GM12878 (cell line): ENCODE measurements at regions not wholly inside any gene's neighbourhood (a gene's known extent, or its start where the extent isn't known, plus 50 kb on each side); places are given as distances from the start of the nearest gene placed in this dataset.

Experiments used
- ATAC-seq: fragments of 200-7000 bp; cut with Tn5 transposase; 3 replicates; pipeline ENCODE4 v1.9.1; 2020; ENCODE audit warnings: mild to moderate bottlenecking, moderate library complexity
- BruUV-seq: library from RNA; stranded (reverse); fragments of 400-500 nt; replicated peaks from 2 replicates; lab custom pipeline; 2021; lab: Mats Ljungman, UMichigan
- CTCF ChIA-PET: fragments of 300-600 bp; sonication (Branson Sonifier 250); formaldehyde crosslinking; extraction: SDS; loops from one replicate; lab custom pipeline; 2021; ENCODE audit warnings: inconsistent platforms; lab: Yijun Ruan, JAX
- POLR2A ChIA-PET: fragments of 350-600 bp; formaldehyde crosslinking; extraction: SDS; loops from one replicate; lab custom pipeline; 2021; ENCODE audit warnings: inconsistent platforms; lab: Charles Lee
- RAD21 ChIA-PET: fragments of 300-600 bp; sonication (Branson Sonifier 250); formaldehyde crosslinking; loops from one replicate; lab custom pipeline; 2023; ENCODE audit warnings: antibody characterized with exemption; ENCODE audit not compliant: unreplicated experiment; lab: Charles Lee
- SMC1A ChIA-PET: fragments of 300-600 bp; sonication (Branson Sonifier 250); formaldehyde crosslinking; loops from one replicate; lab custom pipeline; 2023; ENCODE audit not compliant: unreplicated experiment, uncharacterized antibody; lab: Charles Lee
- DNase-seq: peaks from one replicate; pipeline ENCODE4 v3.0.0-alpha.2; 2011; ENCODE audit warnings: low read depth, low spot score
- FAIRE-seq: peaks from 3 replicates; lab custom pipeline; 2011; peaks lifted over from hg19 to GRCh38; lab: Jason Lieb, UNC
- H2AFZ ChIP-seq: 2 replicates; pipeline ENCODE4 v1.6.0; 2011; ENCODE audit warnings: low read depth, low read length, control low read depth; ENCODE audit not compliant: control insufficient read depth
- H3K27ac ChIP-seq: 2 replicates; pipeline ENCODE4 v1.5.1; 2011; ENCODE audit warnings: control low read depth; ENCODE audit not compliant: control insufficient read depth, insufficient read depth
- H3K27me3 ChIP-seq, 2 experiments: replicated peaks in 1 of 2; 2 replicates each; pipeline versions ENCODE4 v1.6.0 to v1.6.1; 2011; ENCODE audit warnings: low read length in 1 of 2; ENCODE audit not compliant: control insufficient read depth in 2 of 2, insufficient read depth in 2 of 2
- H3K36me3 ChIP-seq, 2 experiments: 2 replicates each; pipeline ENCODE4 v1.5.1; 2011; ENCODE audit warnings: low read length in 1 of 2; ENCODE audit not compliant: control insufficient read depth in 2 of 2, insufficient read depth in 2 of 2
- H3K4me1 ChIP-seq: 2 replicates; pipeline ENCODE4 v1.6.1; 2011; ENCODE audit warnings: mild to moderate bottlenecking, low read length, moderate library complexity, mixed read lengths; ENCODE audit not compliant: control insufficient read depth, insufficient read depth
- H3K4me2 ChIP-seq: 2 replicates; pipeline ENCODE4 v1.6.0; 2011; ENCODE audit warnings: control low read depth; ENCODE audit not compliant: control insufficient read depth, insufficient read depth
- H3K4me3 ChIP-seq: fragments of 200-600 bp; sonication (generic); 2 replicates; pipeline ENCODE4 v1.5.1; 2016
- H3K79me2 ChIP-seq: 2 replicates; pipeline ENCODE4 v1.6.0; 2011; ENCODE audit warnings: low read length; ENCODE audit not compliant: control insufficient read depth, insufficient read depth
- H3K9ac ChIP-seq: 2 replicates; pipeline ENCODE4 v1.8.0; 2011; ENCODE audit warnings: low read length, control low read depth, mixed read lengths; ENCODE audit not compliant: control insufficient read depth, insufficient read depth
- H3K9me3 ChIP-seq: replicated peaks from 3 replicates; pipeline ENCODE4 v1.5.1; 2011; ENCODE audit warnings: mild to moderate bottlenecking, low read length; ENCODE audit not compliant: control insufficient read depth, insufficient read depth
- H4K20me1 ChIP-seq: 2 replicates; pipeline ENCODE4 v1.6.0; 2011; ENCODE audit not compliant: control insufficient read depth, insufficient read depth
- DPF2 ChIP-seq: fragments of 450-650 bp; IDR thresholded peaks from 2 replicates; pipeline ENCODE4 v1.6.1; 2017; ENCODE audit warnings: mild to moderate bottlenecking
- FOXM1 ChIP-seq: IDR thresholded peaks from 2 replicates; pipeline ENCODE4 v1.6.1; 2012; ENCODE audit warnings: low read depth, mild to moderate bottlenecking, inconsistent platforms, low read length, moderate library complexity
- JUND ChIP-seq: IDR thresholded peaks from 2 replicates; pipeline ENCODE4 v1.6.1; 2012; ENCODE audit warnings: low read depth, mild to moderate bottlenecking, low read length, improper control_type of control experiment, moderate library complexity
- MEF2B ChIP-seq: fragments of 450-650 bp; IDR thresholded peaks from 2 replicates; pipeline ENCODE4 v1.6.1; 2018; ENCODE audit warnings: mild to moderate bottlenecking, moderate library complexity; ENCODE audit not compliant: partially characterized antibody, poor library complexity, severe bottlenecking
- MTA3 ChIP-seq: IDR thresholded peaks from 2 replicates; pipeline ENCODE4 v1.6.1; 2012; ENCODE audit warnings: low read length, inconsistent platforms, borderline replicate concordance
- MYC ChIP-seq: IDR thresholded peaks from 2 replicates; pipeline ENCODE4 v1.6.1; 2011; ENCODE audit warnings: mild to moderate bottlenecking, low read length, moderate library complexity, inconsistent platforms; ENCODE audit not compliant: insufficient read depth, insufficient replicate concordance, insufficient read length, severe bottlenecking
- POLR2A ChIP-seq: IDR thresholded peaks from 2 replicates; pipeline ENCODE4 v1.6.1; 2011; ENCODE audit warnings: low read depth, mild to moderate bottlenecking, low read length
- RAD21 ChIP-seq: IDR thresholded peaks from 2 replicates; pipeline ENCODE4 v1.6.1; 2011; ENCODE audit warnings: mild to moderate bottlenecking, low read depth, low read length, moderate library complexity; ENCODE audit not compliant: insufficient read depth
- WGBS: methylation state at CpG from one replicate; pipeline ENCODE4 v1.1.6; 2016; ENCODE audit warnings: low lambda C conversion rate; ENCODE audit not compliant: insufficient replicate concordance, insufficient coverage; ENCODE audit errors: missing lambda C conversion rate; 5-methylcytosine and 5-hydroxymethylcytosine counted together
- in situ Hi-C: fragments of 300-500 bp; cut with MboI; formaldehyde crosslinking; loops from 9 replicates; pipeline ENCODE4 v1.14.3; 2018; ENCODE audit warnings: mixed read lengths
- intact Hi-C: fragments of 100-400 bp; cut with micrococcal nuclease; formaldehyde crosslinking; loops from one replicate; pipeline ENCODE4 v1.14.2; 2022; ENCODE audit not compliant: unreplicated experiment
- TF ChIP-seq, protein P1 (sequence below): fragments of 150-350 bp; IDR thresholded peaks from 2 replicates; pipeline ENCODE4 v1.6.1; 2014; ENCODE audit warnings: mild to moderate bottlenecking, low read depth, low read length

DNA sequence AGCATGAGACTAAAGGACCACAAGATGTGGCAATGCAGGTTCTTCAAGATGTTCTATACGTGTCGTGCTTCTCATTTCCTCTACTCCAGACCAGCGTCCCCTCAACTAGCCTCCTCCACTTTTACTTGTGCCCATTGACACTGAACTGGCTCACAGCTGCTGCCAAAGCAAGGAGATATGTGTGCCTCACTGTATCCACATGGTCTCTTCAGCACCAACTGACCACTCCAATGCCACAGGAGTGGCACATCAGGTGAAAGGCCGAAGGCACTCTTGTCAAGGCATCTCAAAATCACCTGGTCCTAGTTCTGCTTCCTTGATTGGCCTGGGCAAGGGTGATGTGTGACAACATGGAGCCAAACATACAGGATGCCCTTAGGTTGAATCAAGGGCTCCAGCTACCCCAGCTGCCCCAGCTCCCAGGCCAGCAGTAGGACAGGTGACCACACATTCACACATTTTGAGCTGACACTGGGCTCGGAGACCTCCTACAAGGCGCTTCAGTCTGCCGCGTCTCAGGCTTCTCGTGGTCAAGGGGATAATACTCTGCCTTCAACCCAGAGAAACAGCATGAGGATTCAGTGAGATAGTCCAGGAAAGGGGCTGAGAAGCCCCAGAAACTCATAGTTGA lies 205.2 kb upstream of the CDH4 start:
- Histone ChIP-seq H3K27me3 (no peaks in the 10 kb centered on the region), H2AFZ (no peak overlapping the region), H3K9ac (no peak overlapping the region), H3K79me2 (no peaks in the 10 kb centered on the region), H3K4me3 (no peak overlapping the region), H3K9me3 (no peaks in the 10 kb centered on the region; the same call in 2 of the 3 replicates), H4K20me1 (no peaks in the 10 kb centered on the region), H3K4me2 (no peak overlapping the region), H3K4me1 (no peaks in the 10 kb centered on the region), H3K36me3 (no peaks in the 10 kb centered on the region), H3K27ac (no peak overlapping the region)
- TF ChIP-seq RAD21 (no peak), FOXM1 (no peak), DPF2 (no peak), POLR2A (no peak), MYC (no peak)
- TF ChIP-seq, protein P1, sequence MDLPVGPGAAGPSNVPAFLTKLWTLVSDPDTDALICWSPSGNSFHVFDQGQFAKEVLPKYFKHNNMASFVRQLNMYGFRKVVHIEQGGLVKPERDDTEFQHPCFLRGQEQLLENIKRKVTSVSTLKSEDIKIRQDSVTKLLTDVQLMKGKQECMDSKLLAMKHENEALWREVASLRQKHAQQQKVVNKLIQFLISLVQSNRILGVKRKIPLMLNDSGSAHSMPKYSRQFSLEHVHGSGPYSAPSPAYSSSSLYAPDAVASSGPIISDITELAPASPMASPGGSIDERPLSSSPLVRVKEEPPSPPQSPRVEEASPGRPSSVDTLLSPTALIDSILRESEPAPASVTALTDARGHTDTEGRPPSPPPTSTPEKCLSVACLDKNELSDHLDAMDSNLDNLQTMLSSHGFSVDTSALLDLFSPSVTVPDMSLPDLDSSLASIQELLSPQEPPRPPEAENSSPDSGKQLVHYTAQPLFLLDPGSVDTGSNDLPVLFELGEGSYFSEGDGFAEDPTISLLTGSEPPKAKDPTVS: no peak
- FAIRE-seq (no peak), ATAC-seq (no peak), DNase-seq (no peak)
- in situ Hi-C loops (no loop called here), intact Hi-C loops (no loop called here)
- CTCF ChIA-PET: no interaction called here
- SMC1A ChIA-PET: no interaction called here
- no TSS peak for BruUV-seq
- 27% methylated on average over 9 of the region's 9 CpGs for WGBS
- RAD21 ChIA-PET: no interaction called here
- POLR2A ChIA-PET: no interaction called here

DNA sequence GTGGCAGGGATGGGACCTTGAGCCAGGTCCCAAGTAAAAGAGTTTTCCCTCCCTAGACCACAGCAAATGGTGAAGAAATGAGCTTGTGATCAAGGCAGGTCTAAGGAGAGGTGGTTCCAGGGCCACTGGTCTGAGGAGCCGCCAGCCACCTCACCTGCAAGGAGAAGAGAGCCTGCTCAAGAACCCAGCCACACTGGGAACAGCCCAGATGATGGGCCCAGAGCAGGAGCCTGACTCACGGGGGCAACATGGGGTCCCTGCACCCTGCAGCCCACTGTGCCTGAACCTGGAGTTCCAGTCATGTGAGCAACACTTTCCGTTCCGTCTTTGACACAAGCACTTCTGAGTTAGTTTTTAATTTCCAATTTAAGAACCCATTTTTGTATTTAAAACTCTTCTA lies 204.5 kb upstream of the CDH4 start:
- Histone ChIP-seq H3K9me3 (no peaks in the 10 kb centered on the region; the same call in 2 of the 3 replicates), H3K4me1 (no peaks in the 10 kb centered on the region), H2AFZ (no peak overlapping the region), H3K9ac (no peak overlapping the region), H3K27me3 (no peaks in the 10 kb centered on the region), H4K20me1 (no peaks in the 10 kb centered on the region), H3K27ac (no peak overlapping the region), H3K4me3 (no peak overlapping the region), H3K79me2 (no peaks in the 10 kb centered on the region), H3K36me3 (no peaks in the 10 kb centered on the region), H3K4me2 (no peak overlapping the region)
- CTCF ChIA-PET: no interaction called here
- no TSS peak for BruUV-seq
- ATAC-seq (no peak), FAIRE-seq (no peak), DNase-seq (no peak)
- intact Hi-C loops (no loop called here), in situ Hi-C loops (no loop called here)
- RAD21 ChIA-PET: no interaction called here
- WGBS: 17% methylated on average over 3 of the region's 4 CpGs
- POLR2A ChIA-PET: no interaction called here
- no peak for TF ChIP-seq MTA3
- no peak for TF ChIP-seq RAD21
- TF ChIP-seq JUND: no peak
- TF ChIP-seq MEF2B: no peak
- SMC1A ChIA-PET: no interaction called here
